ENCODE measurements at regions not wholly inside any gene's neighbourhood (a gene's known extent, or its start where the extent isn't known, plus 50 kb on each side); places are given as distances from the start of the nearest gene placed in this dataset.
"Not testable (repeated sequence)": the region's sequence is repeated elsewhere in the genome, so short reads cannot be mapped to it uniquely, and the experiment has no call there.

- H3K4me1 Mint-ChIP-seq (ENCODE audit: low read depth): no peaks in the 10 kb centered on the region
- intact Hi-C loops (cut with micrococcal nuclease): no loop called here
- no peaks in the 10 kb centered on the region for H3K9me3 Mint-ChIP-seq
- no peak for DNase-seq (ENCODE audit: low spot score)
- H3K27me3 Mint-ChIP-seq (ENCODE audit: insufficient read depth): peaks cover 4% of the 10 kb centered on the region
- H3K27ac Mint-ChIP-seq: no peak overlapping the region
- H3K4me3 Mint-ChIP-seq: no peak overlapping the region
- no peaks in the 10 kb centered on the region for H3K36me3 Mint-ChIP-seq (ENCODE audit: low read depth)
Measured at GRCh38 chr5:154676508-154676907, 78.7 kb upstream of the LARP1 start.

- Mint-ChIP-seq H3K9me3 (no peaks in the 10 kb centered on the region), H3K4me1 (ENCODE audit: low read depth) (no peaks in the 10 kb centered on the region), H3K36me3 (ENCODE audit: low read depth) (no peaks in the 10 kb centered on the region), H3K4me3 (no peak overlapping the region), H3K27ac (no peak overlapping the region), H3K27me3 (ENCODE audit: insufficient read depth) (peaks cover 2% of the 10 kb centered on the region)
- intact Hi-C loops (cut with micrococcal nuclease): no loop called here
- DNase-seq (ENCODE audit: low spot score): no peak
Measured at GRCh38 chr5:154674029-154674428, 81.1 kb upstream of the LARP1 start.

- intact Hi-C loops (cut with micrococcal nuclease): no loop called here
- Mint-ChIP-seq H3K4me3 (no peak overlapping the region), H3K9me3 (peaks cover 5% of the 10 kb centered on the region), H3K36me3 (ENCODE audit: low read depth) (no peaks in the 10 kb centered on the region), H3K27me3 (ENCODE audit: insufficient read depth) (peaks cover 2% of the 10 kb centered on the region), H3K4me1 (ENCODE audit: low read depth) (no peaks in the 10 kb centered on the region), H3K27ac (no peak overlapping the region)
- DNase-seq (ENCODE audit: low spot score): no peak
Measured at GRCh38 chr5:154673506-154673905, 81.7 kb upstream of the LARP1 start.

GRCh38 chr5:154669913-154670312 is 85.3 kb upstream of the LARP1 start:
- H3K9me3 Mint-ChIP-seq: peaks cover 18% of the 10 kb centered on the region
- DNase-seq (ENCODE audit: low spot score); H3K4me3 Mint-ChIP-seq; H3K4me1 Mint-ChIP-seq (ENCODE audit: low read depth); H3K27me3 Mint-ChIP-seq (ENCODE audit: insufficient read depth); H3K27ac Mint-ChIP-seq; intact Hi-C loops (cut with micrococcal nuclease); H3K36me3 Mint-ChIP-seq (ENCODE audit: low read depth): not testable (repeated sequence)

GRCh38 chr5:154669402-154669801 is 85.8 kb upstream of the LARP1 start:
- H3K36me3 Mint-ChIP-seq (ENCODE audit: low read depth): no peaks in the 10 kb centered on the region
- H3K4me1 Mint-ChIP-seq (ENCODE audit: low read depth): no peaks in the 10 kb centered on the region
- no peak overlapping the region for H3K4me3 Mint-ChIP-seq
- no peaks in the 10 kb centered on the region for H3K27me3 Mint-ChIP-seq (ENCODE audit: insufficient read depth)
- H3K9me3 Mint-ChIP-seq: peaks cover 22% of the 10 kb centered on the region
- intact Hi-C loops (cut with micrococcal nuclease): no loop called here
- no peak overlapping the region for H3K27ac Mint-ChIP-seq
- DNase-seq (ENCODE audit: low spot score): no peak

GRCh38 chr5:154664869-154665268 is 90.3 kb upstream of the LARP1 start:
- intact Hi-C loops (cut with micrococcal nuclease): no loop called here
- no peak overlapping the region for H3K27ac Mint-ChIP-seq
- no peaks in the 10 kb centered on the region for H3K4me1 Mint-ChIP-seq (ENCODE audit: low read depth)
- peaks cover 25% of the 10 kb centered on the region for H3K9me3 Mint-ChIP-seq
- H3K27me3 Mint-ChIP-seq (ENCODE audit: insufficient read depth): no peaks in the 10 kb centered on the region
- H3K4me3 Mint-ChIP-seq: no peak overlapping the region
- peaks cover 2% of the 10 kb centered on the region for H3K36me3 Mint-ChIP-seq (ENCODE audit: low read depth)
- DNase-seq (ENCODE audit: low spot score): no peak

- no peak overlapping the region for H3K27ac Mint-ChIP-seq
- peaks cover 2% of the 10 kb centered on the region for H3K36me3 Mint-ChIP-seq (ENCODE audit: low read depth)
- intact Hi-C loops (cut with micrococcal nuclease): no loop called here
- peaks cover 1% of the 10 kb centered on the region for H3K27me3 Mint-ChIP-seq (ENCODE audit: insufficient read depth)
- no peak for DNase-seq (ENCODE audit: low spot score)
- peaks cover 20% of the 10 kb centered on the region for H3K9me3 Mint-ChIP-seq
- H3K4me1 Mint-ChIP-seq (ENCODE audit: low read depth): no peaks in the 10 kb centered on the region
- no peak overlapping the region for H3K4me3 Mint-ChIP-seq
Measured at GRCh38 chr5:154663424-154663823, 91.8 kb upstream of the LARP1 start.

GRCh38 chr5:154654486-154655371 is 100.4 kb upstream of the LARP1 start:
- no peak overlapping the region for H3K4me3 Mint-ChIP-seq
- no peaks in the 10 kb centered on the region for H3K9me3 Mint-ChIP-seq
- no peak overlapping the region for H3K27ac Mint-ChIP-seq
- no peaks in the 10 kb centered on the region for H3K36me3 Mint-ChIP-seq (ENCODE audit: low read depth)
- no peak for DNase-seq (ENCODE audit: low spot score)
- intact Hi-C loops (cut with micrococcal nuclease): no loop called here
- peaks cover 1% of the 10 kb centered on the region for H3K27me3 Mint-ChIP-seq (ENCODE audit: insufficient read depth)
- H3K4me1 Mint-ChIP-seq (ENCODE audit: low read depth): peaks cover 10% of the 10 kb centered on the region

- Mint-ChIP-seq H3K36me3 (ENCODE audit: low read depth) (no peaks in the 10 kb centered on the region), H3K27me3 (ENCODE audit: insufficient read depth) (no peaks in the 10 kb centered on the region), H3K4me1 (ENCODE audit: low read depth) (peaks cover 10% of the 10 kb centered on the region), H3K9me3 (no peaks in the 10 kb centered on the region), H3K27ac (no peak overlapping the region), H3K4me3 (no peak overlapping the region)
- intact Hi-C loops (cut with micrococcal nuclease): no loop called here
- DNase-seq (ENCODE audit: low spot score): no peak
Measured at GRCh38 chr5:154653764-154654485, 101.3 kb upstream of the LARP1 start.

GRCh38 chr5:154653418-154653763 is 101.8 kb upstream of the LARP1 start:
- no peaks in the 10 kb centered on the region for H3K36me3 Mint-ChIP-seq (ENCODE audit: low read depth)
- H3K9me3 Mint-ChIP-seq: no peaks in the 10 kb centered on the region
- DNase-seq (ENCODE audit: low spot score): no peak
- H3K4me1 Mint-ChIP-seq (ENCODE audit: low read depth): peaks cover 10% of the 10 kb centered on the region
- H3K4me3 Mint-ChIP-seq: no peak overlapping the region
- intact Hi-C loops (cut with micrococcal nuclease): no loop called here
- H3K27ac Mint-ChIP-seq: no peak overlapping the region
- H3K27me3 Mint-ChIP-seq (ENCODE audit: insufficient read depth): no peaks in the 10 kb centered on the region

- Mint-ChIP-seq H3K9me3 (no peaks in the 10 kb centered on the region), H3K4me1 (ENCODE audit: low read depth) (peaks cover 11% of the 10 kb centered on the region), H3K36me3 (ENCODE audit: low read depth) (no peaks in the 10 kb centered on the region), H3K4me3 (no peak overlapping the region), H3K27ac (no peak overlapping the region), H3K27me3 (ENCODE audit: insufficient read depth) (peaks cover under 1% of the 10 kb centered on the region)
- no peak for DNase-seq (ENCODE audit: low spot score)
- intact Hi-C loops (cut with micrococcal nuclease): no loop called here
Measured at GRCh38 chr5:154652746-154653417, 102.3 kb upstream of the LARP1 start.

- intact Hi-C loops (cut with micrococcal nuclease); H3K36me3 Mint-ChIP-seq (ENCODE audit: low read depth); H3K9me3 Mint-ChIP-seq; DNase-seq (ENCODE audit: low spot score); H3K4me3 Mint-ChIP-seq; H3K27ac Mint-ChIP-seq: not testable (repeated sequence)
- Mint-ChIP-seq H3K27me3 (ENCODE audit: insufficient read depth) (peaks cover 11% of the 10 kb centered on the region), H3K4me1 (ENCODE audit: low read depth) (peaks cover 22% of the 10 kb centered on the region)
Measured at GRCh38 chr5:154651795-154652194, 103.4 kb upstream of the LARP1 start.

- H3K4me1 Mint-ChIP-seq (ENCODE audit: low read depth): peaks cover 16% of the 10 kb centered on the region
- intact Hi-C loops (cut with micrococcal nuclease): no loop called here
Measured at GRCh38 chr5:154648706-154649105, 106.5 kb upstream of the LARP1 start.

More at GRCh38 chr5:154648706-154649105, 106.5 kb upstream of the LARP1 start:
- DNase-seq (ENCODE audit: low spot score): no peak
- Mint-ChIP-seq H3K4me3 (no peak overlapping the region), H3K27me3 (ENCODE audit: insufficient read depth) (peaks cover 16% of the 10 kb centered on the region), H3K9me3 (peaks cover 3% of the 10 kb centered on the region), H3K36me3 (ENCODE audit: low read depth) (no peaks in the 10 kb centered on the region), H3K27ac (no peak overlapping the region)

Data from activated T-helper 1 cell treated with anti-CD3 and anti-CD28 coated beads, Interleukin-12 subunit alpha, Interleukin-12 subunit beta, Interleukin-2, Interleukin-4 antibody, amounts not matched to agents 30 ng/mL and 10 ng/mL and 1 ng/mL, durations not matched to agents 14 hours and 24 hours and 36 hours (primary cell).